DND-41 (cell line): ENCODE measurements at regions not wholly inside any gene's neighbourhood (a gene's known extent, or its start where the extent isn't known, plus 50 kb on each side); places are given as distances from the start of the nearest gene placed in this dataset.

Source experiments
- ATAC-seq: fragments of 200-7000 bp; cut with Tn5 transposase; 3 replicates; pipeline ENCODE4 v1.9.1; 2021; ENCODE audit warnings: low read depth; ENCODE audit not compliant: insufficient read depth
- DNase-seq: peaks from one replicate; pipeline ENCODE4 v3.0.0-alpha.2; 2020
- H2AFZ ChIP-seq: 2 replicates; pipeline ENCODE4 v1.6.0; 2012; ENCODE audit warnings: low read depth, low read length
- H3K27ac ChIP-seq: 2 replicates; pipeline ENCODE4 v1.5.1; 2012; ENCODE audit warnings: low read length, inconsistent platforms
- H3K27me3 ChIP-seq: fragments of 200-600 bp; sonication (generic); 2 replicates; pipeline ENCODE4 v1.6.0; 2012; ENCODE audit warnings: low read length, mild to moderate bottlenecking, inconsistent platforms; ENCODE audit not compliant: insufficient read depth, poor library complexity
- H3K36me3 ChIP-seq: 2 replicates; pipeline ENCODE4 v1.5.1; 2012; ENCODE audit warnings: low read length, inconsistent platforms; ENCODE audit not compliant: insufficient read depth
- H3K4me1 ChIP-seq: 2 replicates; pipeline ENCODE4 v1.5.1; 2012; ENCODE audit warnings: mild to moderate bottlenecking, low read length; ENCODE audit not compliant: insufficient read depth
- H3K4me2 ChIP-seq: 2 replicates; pipeline ENCODE4 v1.6.0; 2012; ENCODE audit warnings: mild to moderate bottlenecking, moderate library complexity, low read length, inconsistent platforms; ENCODE audit not compliant: insufficient read depth
- H3K4me3 ChIP-seq, 2 experiments: fragments of 200-600 bp in 1 of 2; shearing (Covaris generic) in 1 of 2; 2 replicates each; pipeline ENCODE4 v1.5.1; 2012 to 2016; ENCODE audit warnings: inconsistent platforms in 2 of 2, low read length in 2 of 2, mild to moderate bottlenecking in 2 of 2, low read depth in 1 of 2, moderate library complexity in 1 of 2
- H3K79me2 ChIP-seq: 2 replicates; pipeline ENCODE4 v1.6.0; 2012; ENCODE audit warnings: low read length, inconsistent platforms; ENCODE audit not compliant: insufficient read depth
- H3K9ac ChIP-seq: 2 replicates; pipeline ENCODE4 v1.6.0; 2012; ENCODE audit warnings: low read depth, mild to moderate bottlenecking, inconsistent platforms, low read length, moderate library complexity
- H3K9me3 ChIP-seq: 2 replicates; pipeline ENCODE4 v1.5.1; 2012; ENCODE audit warnings: low read length, moderate library complexity, mild to moderate bottlenecking, inconsistent platforms; ENCODE audit not compliant: insufficient read depth, severe bottlenecking
- H4K20me1 ChIP-seq: 2 replicates; pipeline ENCODE4 v1.6.0; 2012; ENCODE audit warnings: low read length; ENCODE audit not compliant: insufficient read depth
- CTCF ChIP-seq: IDR thresholded peaks from 2 replicates; pipeline ENCODE4 v1.5.1; 2012; ENCODE audit warnings: borderline replicate concordance, low read length, moderate library complexity, mild to moderate bottlenecking; ENCODE audit not compliant: poor library complexity, severe bottlenecking; ENCODE audit errors: extremely low read depth
- EZH2 ChIP-seq: IDR thresholded peaks from 3 replicates; pipeline ENCODE4 v1.6.1; 2012; ENCODE audit warnings: borderline replicate concordance, low read depth, mild to moderate bottlenecking, moderate library complexity, low read length, inconsistent platforms; ENCODE audit not compliant: severe bottlenecking

DNA sequence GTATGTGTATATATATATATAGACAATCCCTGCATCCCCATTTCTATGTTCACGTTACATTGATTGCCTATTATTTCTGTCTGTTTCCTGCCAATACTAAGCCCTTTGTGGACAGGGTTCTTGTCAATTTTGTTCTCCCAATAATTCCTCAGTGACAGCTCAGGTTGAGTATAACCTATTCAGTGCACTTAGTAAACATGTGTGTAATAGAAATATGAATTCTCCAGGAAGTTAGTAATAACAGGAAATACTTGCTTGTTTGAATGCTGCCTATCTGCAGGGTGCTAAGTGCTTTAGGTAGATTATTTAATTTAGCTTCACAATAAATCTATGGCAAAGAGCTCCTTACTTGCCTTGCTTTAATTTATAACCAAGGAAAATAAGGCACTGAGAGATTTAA is 52.8 kb upstream of the PTGFR start:
- H3K27ac ChIP-seq, result no peak overlapping the region
- H3K4me2 ChIP-seq, result no peak overlapping the region
- no peaks in the 10 kb centered on the region for H3K4me1 ChIP-seq
- H3K27me3 ChIP-seq, result no peaks in the 10 kb centered on the region
- DNase-seq (no peak), ATAC-seq (no peak)
- TF ChIP-seq EZH2 (no peak), CTCF (no peak)
- no peak overlapping the region for H3K9ac ChIP-seq
- H2AFZ ChIP-seq, result no peak overlapping the region
- no peaks in the 10 kb centered on the region for H3K79me2 ChIP-seq
- H3K36me3 ChIP-seq, result no peaks in the 10 kb centered on the region
- no peaks in the 10 kb centered on the region for H3K9me3 ChIP-seq
- no peaks in the 10 kb centered on the region for H4K20me1 ChIP-seq
- H3K4me3 ChIP-seq, result no peak overlapping the region

DNA sequence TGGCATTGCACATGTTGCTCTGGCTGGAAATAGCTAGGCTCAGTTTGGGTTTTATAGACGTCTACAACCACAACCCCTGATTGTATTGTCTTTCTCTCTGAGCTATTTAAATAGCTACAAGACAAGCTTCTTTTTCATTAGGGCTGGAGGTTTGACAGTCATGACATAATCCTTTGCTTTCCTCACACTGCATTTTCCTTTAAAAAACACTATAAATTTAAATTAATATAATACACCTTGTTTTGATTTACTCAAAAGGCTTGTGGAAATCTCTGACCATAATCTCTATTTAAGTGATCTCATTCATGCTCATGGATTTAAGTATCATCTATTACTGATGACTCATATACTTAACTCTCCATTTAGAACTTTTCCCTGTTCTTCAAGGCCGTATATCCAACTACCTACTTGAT is 50.4 kb upstream of the PTGFR start:
- TF ChIP-seq EZH2 (no peak), CTCF (no peak)
- ATAC-seq, result no peak
- H3K27ac ChIP-seq, result no peak overlapping the region

More for the DNA sequence above, 50.4 kb upstream of the PTGFR start:
- H3K4me2 ChIP-seq, result no peak overlapping the region
- no peak overlapping the region for H2AFZ ChIP-seq
- no peaks in the 10 kb centered on the region for H4K20me1 ChIP-seq
- no peaks in the 10 kb centered on the region for H3K9me3 ChIP-seq
- no peak for DNase-seq
- H3K4me3 ChIP-seq, result no peak overlapping the region
- H3K79me2 ChIP-seq, result no peaks in the 10 kb centered on the region
- H3K36me3 ChIP-seq, result no peaks in the 10 kb centered on the region
- no peak overlapping the region for H3K9ac ChIP-seq
- no peaks in the 10 kb centered on the region for H3K4me1 ChIP-seq
- no peaks in the 10 kb centered on the region for H3K27me3 ChIP-seq
